NCI-H2171 (cell line): ENCODE measurements at regions not wholly inside any gene's neighbourhood (a gene's known extent, or its start where the extent isn't known, plus 50 kb on each side); places are given as distances from the start of the nearest gene placed in this dataset.
"Not testable (repeated sequence)": the region's sequence is repeated elsewhere in the genome, so short reads cannot be mapped to it uniquely, and the experiment has no call there.

Experiments
- DNase-seq: peaks from one replicate; lab custom pipeline; 2025; lab: John Stamatoyannopoulos, UW

GRCh38 chr7:34207810-34208209 is 302.5 kb downstream of the BMPER start:
- DNase-seq, result no peak

- DNase-seq, result no peak
Measured at GRCh38 chr7:34208878-34209621, 303.7 kb downstream of the BMPER start.

GRCh38 chr7:34211018-34211417 is 305.7 kb downstream of the BMPER start:
- DNase-seq, result no peak

GRCh38 chr7:34217972-34218371 is 312.6 kb downstream of the BMPER start:
- no peak for DNase-seq

GRCh38 chr7:34219153-34219718 is 313.9 kb downstream of the BMPER start:
- no peak for DNase-seq

GRCh38 chr7:34220506-34221185 is 315.3 kb downstream of the BMPER start:
- DNase-seq, result no peak

- DNase-seq, result no peak
Measured at GRCh38 chr7:34222316-34222715, 317.0 kb downstream of the BMPER start.

GRCh38 chr7:34222722-34223121 is 317.4 kb downstream of the BMPER start:
- no peak for DNase-seq

- DNase-seq, result no peak
Measured at GRCh38 chr7:34224281-34224680, 318.9 kb downstream of the BMPER start.

- no peak for DNase-seq
Measured at GRCh38 chr7:34225193-34225592, 319.9 kb downstream of the BMPER start.

- no peak for DNase-seq
Measured at GRCh38 chr7:34227525-34227924, 322.2 kb downstream of the BMPER start.

GRCh38 chr7:34235101-34235500 is 329.8 kb downstream of the BMPER start:
- DNase-seq, result not testable (repeated sequence)

- DNase-seq, result no peak
Measured at GRCh38 chr7:34236057-34236456, 330.7 kb downstream of the BMPER start.

- no peak for DNase-seq
Measured at GRCh38 chr7:34236839-34237492, 331.6 kb downstream of the BMPER start.

- DNase-seq, result no peak
Measured at GRCh38 chr7:34237493-34237849, 332.1 kb downstream of the BMPER start.

GRCh38 chr7:34240417-34240816 is 335.1 kb downstream of the BMPER start:
- DNase-seq, result no peak

- no peak for DNase-seq
Measured at GRCh38 chr7:34242391-34242790, 337.1 kb downstream of the BMPER start.

GRCh38 chr7:34245246-34245645 is 339.9 kb downstream of the BMPER start:
- DNase-seq, result no peak

- DNase-seq, result no peak
Measured at GRCh38 chr7:34247468-34247867, 342.1 kb downstream of the BMPER start.

GRCh38 chr7:34249192-34249591 is 343.9 kb downstream of the BMPER start:
- peak; percentile 18 for DNase-seq

- no peak for DNase-seq
Measured at GRCh38 chr7:34260279-34260678, 354.9 kb downstream of the BMPER start.

- DNase-seq, result no peak
Measured at GRCh38 chr7:34263168-34263567, 357.8 kb downstream of the BMPER start.

GRCh38 chr7:34269084-34269483 is 363.7 kb downstream of the BMPER start:
- DNase-seq, result no peak
